ENCODE measurements at regions not wholly inside any gene's neighbourhood (a gene's known extent, or its start where the extent isn't known, plus 50 kb on each side); places are given as distances from the start of the nearest gene placed in this dataset.
"Not testable (repeated sequence)": the region's sequence is repeated elsewhere in the genome, so short reads cannot be mapped to it uniquely, and the experiment has no call there.

- H3K4me3 ChIP-seq (IDR thresholded peaks at IDR 0.05; ENCODE audit: insufficient read depth, low read depth, low read length), result no peak overlapping the region
- H3K9ac ChIP-seq, result no peak overlapping the region
- H2AFZ ChIP-seq (ENCODE audit: low read depth), result no peak overlapping the region
- no peak overlapping the region for H3K27ac ChIP-seq
- no peaks in the 10 kb centered on the region for H3K4me1 ChIP-seq (ENCODE audit: low read depth, poor library complexity, severe bottlenecking)
- H3K36me3 ChIP-seq (ENCODE audit: insufficient read depth), result no peaks in the 10 kb centered on the region
- H3K4me2 ChIP-seq, result no peak overlapping the region
- no peaks in the 10 kb centered on the region for H4K20me1 ChIP-seq (ENCODE audit: insufficient read depth)
- H3K79me2 ChIP-seq (ENCODE audit: insufficient read depth, low read depth), result no peaks in the 10 kb centered on the region
- H3K27me3 ChIP-seq (ENCODE audit: insufficient read depth, low read depth), result no peaks in the 10 kb centered on the region
- TF ChIP-seq CTCF (conservative IDR thresholded peaks at IDR 0.05; ENCODE audit: low read depth, low read length), result no peak
Measured at GRCh38 chr2:15820257-15820566, 120.1 kb upstream of the MYCN start.

GRCh38 chr2:15820927-15821326, 119.4 kb upstream of the MYCN start:
- Histone ChIP-seq H3K27ac (no peak overlapping the region), H4K20me1 (ENCODE audit: insufficient read depth) (no peaks in the 10 kb centered on the region), H3K9ac (no peak overlapping the region), H2AFZ (ENCODE audit: low read depth) (no peak overlapping the region), H3K79me2 (ENCODE audit: insufficient read depth, low read depth) (no peaks in the 10 kb centered on the region), H3K27me3 (ENCODE audit: insufficient read depth, low read depth) (no peaks in the 10 kb centered on the region), H3K4me3 (IDR thresholded peaks at IDR 0.05; ENCODE audit: insufficient read depth, low read depth, low read length) (no peak overlapping the region), H3K4me2 (no peak overlapping the region), H3K4me1 (ENCODE audit: low read depth, poor library complexity, severe bottlenecking) (no peaks in the 10 kb centered on the region), H3K36me3 (ENCODE audit: insufficient read depth) (no peaks in the 10 kb centered on the region)
- no peak for TF ChIP-seq CTCF (conservative IDR thresholded peaks at IDR 0.05; ENCODE audit: low read depth, low read length)

- no peaks in the 10 kb centered on the region for H3K36me3 ChIP-seq (ENCODE audit: insufficient read depth)
- H2AFZ ChIP-seq (ENCODE audit: low read depth), result no peak overlapping the region
- H3K79me2 ChIP-seq (ENCODE audit: insufficient read depth, low read depth), result no peaks in the 10 kb centered on the region
- H3K27ac ChIP-seq, result no peak overlapping the region
- H3K9ac ChIP-seq, result no peak overlapping the region
- no peak overlapping the region for H3K4me3 ChIP-seq (IDR thresholded peaks at IDR 0.05; ENCODE audit: insufficient read depth, low read depth, low read length)
- H3K27me3 ChIP-seq (ENCODE audit: insufficient read depth, low read depth), result no peaks in the 10 kb centered on the region
- H3K4me1 ChIP-seq (ENCODE audit: low read depth, poor library complexity, severe bottlenecking), result no peaks in the 10 kb centered on the region
- H4K20me1 ChIP-seq (ENCODE audit: insufficient read depth), result no peaks in the 10 kb centered on the region
- H3K4me2 ChIP-seq, result no peak overlapping the region
- TF ChIP-seq CTCF (conservative IDR thresholded peaks at IDR 0.05; ENCODE audit: low read depth, low read length), result no peak
Measured at GRCh38 chr2:15822151-15823044, 118.0 kb upstream of the MYCN start.

- Histone ChIP-seq H3K27ac (no peak overlapping the region), H3K4me2 (no peak overlapping the region), H4K20me1 (ENCODE audit: insufficient read depth) (no peaks in the 10 kb centered on the region), H2AFZ (ENCODE audit: low read depth) (no peak overlapping the region), H3K27me3 (ENCODE audit: insufficient read depth, low read depth) (no peaks in the 10 kb centered on the region), H3K4me1 (ENCODE audit: low read depth, poor library complexity, severe bottlenecking) (no peaks in the 10 kb centered on the region), H3K36me3 (ENCODE audit: insufficient read depth) (no peaks in the 10 kb centered on the region), H3K79me2 (ENCODE audit: insufficient read depth, low read depth) (no peaks in the 10 kb centered on the region), H3K9ac (no peak overlapping the region), H3K4me3 (IDR thresholded peaks at IDR 0.05; ENCODE audit: insufficient read depth, low read depth, low read length) (no peak overlapping the region)
- no peak for TF ChIP-seq CTCF (conservative IDR thresholded peaks at IDR 0.05; ENCODE audit: low read depth, low read length)
Measured at GRCh38 chr2:15823459-15824396, 116.6 kb upstream of the MYCN start.

- H3K27me3 ChIP-seq (ENCODE audit: insufficient read depth, low read depth); H2AFZ ChIP-seq (ENCODE audit: low read depth); H3K27ac ChIP-seq; H3K9ac ChIP-seq; H3K4me1 ChIP-seq (ENCODE audit: low read depth, poor library complexity, severe bottlenecking); H3K36me3 ChIP-seq (ENCODE audit: insufficient read depth); H3K4me2 ChIP-seq; H4K20me1 ChIP-seq (ENCODE audit: insufficient read depth); H3K4me3 ChIP-seq (IDR thresholded peaks at IDR 0.05; ENCODE audit: insufficient read depth, low read depth, low read length); H3K79me2 ChIP-seq (ENCODE audit: insufficient read depth, low read depth): not testable (repeated sequence)
Measured at GRCh38 chr2:15824467-15824866, 115.9 kb upstream of the MYCN start.

Data from KMS-11 (cell line).